Coronary artery (tissue), 2 donors: ENCODE measurements at regions not wholly inside any gene's neighbourhood (a gene's known extent, or its start where the extent isn't known, plus 50 kb on each side); places are given as distances from the start of the nearest gene placed in this dataset.

ENCODE experiments used
- DNase-seq: peaks from one replicate; pipeline ENCODE4 v3.0.0-alpha.2; 2017; ENCODE audit warnings: low spot score
- H3K27ac ChIP-seq, 2 donors: fragments of 200-600 bp; sonication (generic); one replicate each; pipeline ENCODE4 v1.5.1; 2016 to 2019
- H3K4me3 ChIP-seq: fragments of 200-600 bp; sonication (generic); 2 replicates; pipeline ENCODE4 v1.5.1; 2016; ENCODE audit warnings: mild to moderate bottlenecking, moderate library complexity
- CTCF ChIP-seq: fragments of 200-600 bp; sonication (generic); IDR thresholded peaks from one replicate; pipeline ENCODE4 v1.5.1; 2019; ENCODE audit warnings: antibody characterized with exemption

DNA sequence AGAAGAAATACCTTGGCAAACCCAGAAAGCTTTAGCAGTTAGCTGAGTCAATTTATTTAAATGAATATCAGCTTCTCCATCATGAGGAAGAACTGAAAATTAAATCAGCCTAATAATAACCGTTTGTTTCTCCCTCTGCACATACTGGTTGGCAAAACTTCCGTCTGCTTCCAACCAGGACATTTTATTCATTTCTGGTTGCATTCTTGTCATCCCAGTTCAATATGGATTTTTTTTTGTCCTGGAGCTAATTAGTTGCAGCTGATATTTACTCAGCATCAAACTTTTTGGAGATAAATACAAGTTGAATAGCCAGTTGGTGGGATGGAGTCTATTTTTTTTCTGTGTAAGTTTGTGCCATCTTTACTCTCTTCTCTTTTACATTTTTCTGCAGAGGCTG is 126.5 kb upstream of the GDNF start:
- Histone ChIP-seq H3K27ac (no peak overlapping the region), H3K4me3 (no peak overlapping the region)
- no peak for TF ChIP-seq CTCF
- DNase-seq: no peak

DNA sequence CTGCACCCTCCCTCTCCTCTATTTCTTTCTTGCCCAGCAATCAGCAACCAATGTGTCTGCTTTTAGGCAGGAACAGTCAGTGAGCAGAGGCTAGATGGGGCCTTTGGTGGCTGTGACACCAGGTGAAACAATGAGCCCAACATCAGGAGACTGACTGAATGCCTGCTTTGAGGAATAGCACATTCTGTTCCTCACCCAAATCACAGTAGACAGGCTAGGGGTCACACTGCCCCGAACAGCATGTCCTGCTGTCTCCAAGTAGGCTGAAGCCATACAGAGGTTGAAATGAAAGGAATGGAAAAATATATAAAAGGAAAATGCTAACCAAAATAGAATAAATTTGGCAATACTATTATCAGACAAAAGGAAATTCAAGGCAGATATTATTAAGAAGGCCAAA is 122.5 kb upstream of the GDNF start:
- no peak overlapping the region for H3K27ac ChIP-seq
- no peak for DNase-seq
- no peak overlapping the region for H3K4me3 ChIP-seq
- no peak for TF ChIP-seq CTCF

DNA sequence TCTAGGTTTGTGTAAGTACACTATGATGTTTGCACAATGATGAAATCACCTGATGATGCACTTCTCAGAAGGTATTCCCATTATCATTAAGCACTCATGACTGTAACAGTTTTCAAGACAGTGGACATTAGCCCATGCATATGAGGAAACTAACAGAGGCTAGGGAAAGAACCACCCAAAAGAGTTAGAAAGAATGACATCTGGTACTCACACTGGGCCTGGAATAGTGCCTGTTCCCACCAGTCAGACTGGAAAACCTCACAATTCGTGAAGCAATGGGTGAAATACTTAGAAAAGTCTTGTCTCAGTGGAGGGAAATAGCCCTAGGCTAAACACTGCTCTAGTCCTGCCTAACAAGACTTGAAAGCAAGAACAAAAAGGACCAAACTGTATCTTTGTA is 117.4 kb upstream of the GDNF start:
- no peak for DNase-seq
- H3K4me3 ChIP-seq: no peak overlapping the region
- no peak overlapping the region for H3K27ac ChIP-seq
- TF ChIP-seq CTCF: no peak

DNA sequence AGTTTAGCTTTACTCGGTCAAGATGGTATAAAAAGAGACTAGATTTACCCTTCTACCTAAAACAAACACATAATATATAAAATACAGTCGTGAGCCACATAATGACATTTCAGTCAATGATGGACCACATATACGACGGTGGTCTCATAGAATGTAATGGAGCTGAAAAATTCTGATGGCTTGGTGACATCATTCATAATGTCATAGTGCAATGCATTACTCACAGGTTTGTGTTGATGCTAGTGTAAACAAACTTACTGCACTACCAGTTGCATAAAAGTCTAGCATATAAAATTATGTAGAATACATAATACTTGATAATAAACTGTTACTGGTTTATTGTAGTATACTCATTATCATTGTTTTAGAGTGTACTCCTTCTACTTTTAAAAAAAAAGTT is 115.9 kb upstream of the GDNF start:
- Histone ChIP-seq H3K27ac (no peak overlapping the region), H3K4me3 (no peak overlapping the region)
- no peak for DNase-seq
- no peak for TF ChIP-seq CTCF

GRCh38 chr5:37954561-37954960 is 114.7 kb upstream of the GDNF start:
- no peak for DNase-seq
- no peak for TF ChIP-seq CTCF
- no peak overlapping the region for H3K4me3 ChIP-seq
- H3K27ac ChIP-seq: no peak overlapping the region

DNA sequence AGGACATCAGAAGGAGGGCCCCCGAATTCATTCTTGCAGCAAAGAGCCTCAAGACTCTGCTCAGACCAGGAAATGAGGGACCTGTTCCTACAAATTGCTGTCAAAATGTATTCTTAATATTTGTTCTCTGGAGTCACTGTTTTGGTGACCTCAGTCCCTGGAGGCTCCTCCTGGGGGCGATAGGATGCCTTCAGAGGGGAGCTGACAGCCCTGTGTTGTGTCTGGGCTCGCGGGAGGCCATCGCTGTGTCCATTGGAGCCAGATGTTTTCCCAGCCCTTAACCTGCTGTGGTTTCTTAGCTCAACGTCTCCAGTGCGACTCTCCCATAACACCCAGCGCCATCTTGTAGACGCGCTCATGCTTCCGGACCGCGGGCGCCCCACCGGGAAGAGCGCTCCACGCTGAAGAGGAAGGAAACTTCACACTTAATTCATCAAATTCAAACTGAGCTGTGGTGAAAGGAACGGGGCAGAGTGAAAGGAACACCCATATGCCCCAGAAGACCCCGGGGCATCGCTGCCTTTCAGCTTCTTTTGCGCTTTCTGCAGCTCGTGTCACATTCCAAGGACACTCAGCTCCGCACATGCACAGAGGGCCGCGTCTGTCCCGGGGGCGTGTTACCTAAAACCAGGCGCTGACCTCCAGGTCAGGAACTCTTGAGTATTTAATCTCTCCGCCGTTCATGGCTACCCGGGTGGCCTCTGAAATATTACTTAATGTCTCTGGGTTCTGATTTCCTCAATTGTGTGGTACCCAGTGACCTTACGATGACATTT is 112.3 kb upstream of the GDNF start:
- no peak for TF ChIP-seq CTCF

GRCh38 chr5:37950436-37950835 is 110.6 kb upstream of the GDNF start:
- no peak overlapping the region for H3K4me3 ChIP-seq
- TF ChIP-seq CTCF: no peak
- DNase-seq: no peak
- no peak overlapping the region for H3K27ac ChIP-seq

More for the DNA sequence above, 112.3 kb upstream of the GDNF start:
- no peak for DNase-seq
- Histone ChIP-seq H3K27ac (no peak overlapping the region), H3K4me3 (no peak overlapping the region)
